Neural progenitor cell (in vitro differentiated cells): ENCODE measurements at regions not wholly inside any gene's neighbourhood (a gene's known extent, or its start where the extent isn't known, plus 50 kb on each side); places are given as distances from the start of the nearest gene placed in this dataset.

Experiments used
- EZH2 ChIP-seq: fragments of 200-600 bp; sonication (generic); IDR thresholded peaks from 2 replicates; pipeline ENCODE4 v1.6.1; 2017; ENCODE audit warnings: antibody characterized with exemption, mild to moderate bottlenecking, moderate library complexity
- EZH2phosphoT487 ChIP-seq: fragments of 200-600 bp; sonication (generic); IDR thresholded peaks from 2 replicates; pipeline ENCODE4 v1.6.1; 2017; ENCODE audit warnings: antibody characterized with exemption
- TF ChIP-seq, protein P1 (sequence below): fragments of 200-600 bp; sonication (generic); IDR thresholded peaks from 2 replicates; pipeline ENCODE4 v1.5.1; 2017; ENCODE audit warnings: antibody characterized with exemption, mild to moderate bottlenecking

- TF ChIP-seq EZH2 (no peak), EZH2phosphoT487 (no peak)
- TF ChIP-seq, protein P1, sequence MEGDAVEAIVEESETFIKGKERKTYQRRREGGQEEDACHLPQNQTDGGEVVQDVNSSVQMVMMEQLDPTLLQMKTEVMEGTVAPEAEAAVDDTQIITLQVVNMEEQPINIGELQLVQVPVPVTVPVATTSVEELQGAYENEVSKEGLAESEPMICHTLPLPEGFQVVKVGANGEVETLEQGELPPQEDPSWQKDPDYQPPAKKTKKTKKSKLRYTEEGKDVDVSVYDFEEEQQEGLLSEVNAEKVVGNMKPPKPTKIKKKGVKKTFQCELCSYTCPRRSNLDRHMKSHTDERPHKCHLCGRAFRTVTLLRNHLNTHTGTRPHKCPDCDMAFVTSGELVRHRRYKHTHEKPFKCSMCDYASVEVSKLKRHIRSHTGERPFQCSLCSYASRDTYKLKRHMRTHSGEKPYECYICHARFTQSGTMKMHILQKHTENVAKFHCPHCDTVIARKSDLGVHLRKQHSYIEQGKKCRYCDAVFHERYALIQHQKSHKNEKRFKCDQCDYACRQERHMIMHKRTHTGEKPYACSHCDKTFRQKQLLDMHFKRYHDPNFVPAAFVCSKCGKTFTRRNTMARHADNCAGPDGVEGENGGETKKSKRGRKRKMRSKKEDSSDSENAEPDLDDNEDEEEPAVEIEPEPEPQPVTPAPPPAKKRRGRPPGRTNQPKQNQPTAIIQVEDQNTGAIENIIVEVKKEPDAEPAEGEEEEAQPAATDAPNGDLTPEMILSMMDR, result no peak
Measured at GRCh38 chr13:109680288-109680687, 106.1 kb downstream of the IRS2 start.
